Keratinocyte (primary cell): ENCODE measurements at regions not wholly inside any gene's neighbourhood (a gene's known extent, or its start where the extent isn't known, plus 50 kb on each side); places are given as distances from the start of the nearest gene placed in this dataset.

ENCODE experiments used
- CTCF ChIP-seq, 3 experiments: IDR thresholded peaks in 1 of 3; conservative IDR thresholded peaks in 1 of 3; optimal IDR thresholded peaks in 1 of 3; 2 replicates in 2 of 3; 3 replicates in 1 of 3; pipeline versions ENCODE3 to v1.5.1; 2011; ENCODE audit warnings: low read length in 3 of 3, mild to moderate bottlenecking in 3 of 3, moderate library complexity in 2 of 3, control low read depth in 1 of 3, inconsistent platforms in 1 of 3; ENCODE audit not compliant: insufficient read depth in 2 of 3; ENCODE audit errors: extremely low read depth in 1 of 3
- EZH2 ChIP-seq: IDR thresholded peaks from one replicate; pipeline ENCODE4 v1.6.1; 2012; ENCODE audit warnings: inconsistent platforms, mild to moderate bottlenecking, low read length, moderate library complexity

DNA sequence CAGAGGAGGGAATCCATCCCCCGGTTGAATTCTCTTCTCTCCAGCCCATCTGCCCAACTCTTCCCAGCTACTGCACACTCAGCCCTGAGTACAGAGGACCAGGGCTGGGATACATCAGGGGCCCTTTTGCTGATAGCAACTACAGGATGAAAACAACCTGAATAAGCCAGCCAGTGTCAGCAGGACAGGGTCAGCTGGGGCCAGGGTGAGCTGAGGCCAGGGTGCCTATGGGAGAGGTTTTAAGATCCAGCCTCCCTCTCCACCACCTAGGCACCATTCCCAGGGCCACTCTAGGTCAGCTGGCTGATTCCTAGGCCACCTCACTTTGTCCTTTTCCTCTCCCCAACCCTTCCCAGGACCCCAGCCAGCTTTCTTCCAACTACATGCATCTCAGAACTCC is 83.8 kb downstream of the MRPL46 start:
- TF ChIP-seq CTCF (optimal IDR thresholded peaks at IDR 0.05 in 1 of 3, IDR thresholded peaks at IDR 0.05 in 1 of 3, conservative IDR thresholded peaks at IDR 0.05 in 1 of 3; ENCODE audit: extremely low read depth in 1 of 3, insufficient read depth in 2 of 3, low read length in 3 of 3): no peak
- TF ChIP-seq EZH2: no peak
